GM12878 (cell line): ENCODE measurements at regions not wholly inside any gene's neighbourhood (a gene's known extent, or its start where the extent isn't known, plus 50 kb on each side); places are given as distances from the start of the nearest gene placed in this dataset.

Source experiments
- ATAC-seq: fragments of 200-7000 bp; cut with Tn5 transposase; 3 replicates; pipeline ENCODE4 v1.9.1; 2020; ENCODE audit warnings: mild to moderate bottlenecking, moderate library complexity
- BruUV-seq: library from RNA; stranded (reverse); fragments of 400-500 nt; replicated peaks from 2 replicates; lab custom pipeline; 2021; lab: Mats Ljungman, UMichigan
- CTCF ChIA-PET: fragments of 300-600 bp; sonication (Branson Sonifier 250); formaldehyde crosslinking; extraction: SDS; loops from one replicate; lab custom pipeline; 2021; ENCODE audit warnings: inconsistent platforms; lab: Yijun Ruan, JAX
- POLR2A ChIA-PET: fragments of 350-600 bp; formaldehyde crosslinking; extraction: SDS; loops from one replicate; lab custom pipeline; 2021; ENCODE audit warnings: inconsistent platforms; lab: Charles Lee
- RAD21 ChIA-PET: fragments of 300-600 bp; sonication (Branson Sonifier 250); formaldehyde crosslinking; loops from one replicate; lab custom pipeline; 2023; ENCODE audit warnings: antibody characterized with exemption; ENCODE audit not compliant: unreplicated experiment; lab: Charles Lee
- SMC1A ChIA-PET: fragments of 300-600 bp; sonication (Branson Sonifier 250); formaldehyde crosslinking; loops from one replicate; lab custom pipeline; 2023; ENCODE audit not compliant: unreplicated experiment, uncharacterized antibody; lab: Charles Lee
- DNase-seq: peaks from one replicate; pipeline ENCODE4 v3.0.0-alpha.2; 2011; ENCODE audit warnings: low read depth, low spot score
- FAIRE-seq: peaks from 3 replicates; lab custom pipeline; 2011; peaks lifted over from hg19 to GRCh38; lab: Jason Lieb, UNC
- H2AFZ ChIP-seq: 2 replicates; pipeline ENCODE4 v1.6.0; 2011; ENCODE audit warnings: low read depth, low read length, control low read depth; ENCODE audit not compliant: control insufficient read depth
- H3K27ac ChIP-seq: 2 replicates; pipeline ENCODE4 v1.5.1; 2011; ENCODE audit warnings: control low read depth; ENCODE audit not compliant: control insufficient read depth, insufficient read depth
- H3K27me3 ChIP-seq, 2 experiments: replicated peaks in 1 of 2; 2 replicates each; pipeline versions ENCODE4 v1.6.0 to v1.6.1; 2011; ENCODE audit warnings: low read length in 1 of 2; ENCODE audit not compliant: control insufficient read depth in 2 of 2, insufficient read depth in 2 of 2
- H3K36me3 ChIP-seq, 2 experiments: 2 replicates each; pipeline ENCODE4 v1.5.1; 2011; ENCODE audit warnings: low read length in 1 of 2; ENCODE audit not compliant: control insufficient read depth in 2 of 2, insufficient read depth in 2 of 2
- H3K4me1 ChIP-seq: 2 replicates; pipeline ENCODE4 v1.6.1; 2011; ENCODE audit warnings: mild to moderate bottlenecking, low read length, moderate library complexity, mixed read lengths; ENCODE audit not compliant: control insufficient read depth, insufficient read depth
- H3K4me2 ChIP-seq: 2 replicates; pipeline ENCODE4 v1.6.0; 2011; ENCODE audit warnings: control low read depth; ENCODE audit not compliant: control insufficient read depth, insufficient read depth
- H3K4me3 ChIP-seq: fragments of 200-600 bp; sonication (generic); 2 replicates; pipeline ENCODE4 v1.5.1; 2016
- H3K79me2 ChIP-seq: 2 replicates; pipeline ENCODE4 v1.6.0; 2011; ENCODE audit warnings: low read length; ENCODE audit not compliant: control insufficient read depth, insufficient read depth
- H3K9ac ChIP-seq: 2 replicates; pipeline ENCODE4 v1.8.0; 2011; ENCODE audit warnings: low read length, control low read depth, mixed read lengths; ENCODE audit not compliant: control insufficient read depth, insufficient read depth
- H3K9me3 ChIP-seq: replicated peaks from 3 replicates; pipeline ENCODE4 v1.5.1; 2011; ENCODE audit warnings: mild to moderate bottlenecking, low read length; ENCODE audit not compliant: control insufficient read depth, insufficient read depth
- H4K20me1 ChIP-seq: 2 replicates; pipeline ENCODE4 v1.6.0; 2011; ENCODE audit not compliant: control insufficient read depth, insufficient read depth
- ESRRA ChIP-seq: IDR thresholded peaks from 2 replicates; pipeline ENCODE4 v1.6.1; 2012; ENCODE audit warnings: mild to moderate bottlenecking, low read length, improper control_type of control experiment
- IRF3 ChIP-seq: fragments of 450-650 bp; IDR thresholded peaks from 2 replicates; pipeline ENCODE4 v1.6.1; 2014; ENCODE audit warnings: mild to moderate bottlenecking
- JUND ChIP-seq: IDR thresholded peaks from 2 replicates; pipeline ENCODE4 v1.6.1; 2012; ENCODE audit warnings: low read depth, mild to moderate bottlenecking, low read length, improper control_type of control experiment, moderate library complexity
- RBBP5 ChIP-seq: fragments of 200-600 bp; sonication (generic); conservative IDR thresholded peaks from 2 replicates; pipeline ENCODE4 v1.6.1; 2016
- SMAD1 ChIP-seq: fragments of 450-650 bp; IDR thresholded peaks from 2 replicates; pipeline ENCODE4 v1.6.1; 2018; ENCODE audit warnings: mild to moderate bottlenecking, low read depth; ENCODE audit not compliant: partially characterized antibody
- STAT3 ChIP-seq: IDR thresholded peaks from 2 replicates; pipeline ENCODE4 v1.6.1; 2011; ENCODE audit warnings: low read depth, low read length, improper control_type of control experiment
- WRNIP1 ChIP-seq: IDR thresholded peaks from 2 replicates; pipeline ENCODE4 v1.6.1; 2011; ENCODE audit warnings: low read depth, low read length, improper control_type of control experiment, borderline replicate concordance
- WGBS: methylation state at CpG from one replicate; pipeline ENCODE4 v1.1.6; 2016; ENCODE audit warnings: low lambda C conversion rate; ENCODE audit not compliant: insufficient replicate concordance, insufficient coverage; ENCODE audit errors: missing lambda C conversion rate; 5-methylcytosine and 5-hydroxymethylcytosine counted together
- in situ Hi-C: fragments of 300-500 bp; cut with MboI; formaldehyde crosslinking; loops from 9 replicates; pipeline ENCODE4 v1.14.3; 2018; ENCODE audit warnings: mixed read lengths
- intact Hi-C: fragments of 100-400 bp; cut with micrococcal nuclease; formaldehyde crosslinking; loops from one replicate; pipeline ENCODE4 v1.14.2; 2022; ENCODE audit not compliant: unreplicated experiment
- TF ChIP-seq, protein P1 (sequence below): IDR thresholded peaks from 2 replicates; pipeline ENCODE4 v1.6.1; 2011; ENCODE audit warnings: mild to moderate bottlenecking, low read depth, low read length, moderate library complexity; ENCODE audit not compliant: insufficient replicate concordance
- TF ChIP-seq, protein P2 (sequence below): IDR thresholded peaks from 2 replicates; pipeline ENCODE4 v1.6.1; 2012; ENCODE audit warnings: mild to moderate bottlenecking, low read depth, low read length

- no peaks in the 10 kb centered on the region; the same call in 2 of the 3 replicates for H3K9me3 ChIP-seq
- no peak overlapping the region for H3K9ac ChIP-seq
- H2AFZ ChIP-seq, result no peak overlapping the region
- DNase-seq, result no peak
- no peak for FAIRE-seq
- H3K36me3 ChIP-seq, result no peaks in the 10 kb centered on the region
- no peaks in the 10 kb centered on the region for H3K79me2 ChIP-seq
- WGBS, result 15% methylated on average over 2 of the region's 2 CpGs
- H3K4me3 ChIP-seq, result no peak overlapping the region
- SMC1A ChIA-PET, result no interaction called here
- in situ Hi-C loops, result no loop called here
- no peaks in the 10 kb centered on the region for H3K4me1 ChIP-seq
- no peak overlapping the region for H3K27ac ChIP-seq
- no peaks in the 10 kb centered on the region for H3K27me3 ChIP-seq
- TF ChIP-seq WRNIP1, result no peak
- TF ChIP-seq, protein P1, sequence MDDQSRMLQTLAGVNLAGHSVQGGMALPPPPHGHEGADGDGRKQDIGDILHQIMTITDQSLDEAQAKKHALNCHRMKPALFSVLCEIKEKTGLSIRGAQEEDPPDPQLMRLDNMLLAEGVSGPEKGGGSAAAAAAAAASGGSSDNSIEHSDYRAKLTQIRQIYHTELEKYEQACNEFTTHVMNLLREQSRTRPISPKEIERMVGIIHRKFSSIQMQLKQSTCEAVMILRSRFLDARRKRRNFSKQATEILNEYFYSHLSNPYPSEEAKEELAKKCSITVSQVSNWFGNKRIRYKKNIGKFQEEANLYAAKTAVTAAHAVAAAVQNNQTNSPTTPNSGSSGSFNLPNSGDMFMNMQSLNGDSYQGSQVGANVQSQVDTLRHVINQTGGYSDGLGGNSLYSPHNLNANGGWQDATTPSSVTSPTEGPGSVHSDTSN, result no peak
- no peak for TF ChIP-seq SMAD1
- no peak for TF ChIP-seq IRF3
- TF ChIP-seq ESRRA, result no peak
- TF ChIP-seq STAT3, result no peak
- TF ChIP-seq, protein P2, sequence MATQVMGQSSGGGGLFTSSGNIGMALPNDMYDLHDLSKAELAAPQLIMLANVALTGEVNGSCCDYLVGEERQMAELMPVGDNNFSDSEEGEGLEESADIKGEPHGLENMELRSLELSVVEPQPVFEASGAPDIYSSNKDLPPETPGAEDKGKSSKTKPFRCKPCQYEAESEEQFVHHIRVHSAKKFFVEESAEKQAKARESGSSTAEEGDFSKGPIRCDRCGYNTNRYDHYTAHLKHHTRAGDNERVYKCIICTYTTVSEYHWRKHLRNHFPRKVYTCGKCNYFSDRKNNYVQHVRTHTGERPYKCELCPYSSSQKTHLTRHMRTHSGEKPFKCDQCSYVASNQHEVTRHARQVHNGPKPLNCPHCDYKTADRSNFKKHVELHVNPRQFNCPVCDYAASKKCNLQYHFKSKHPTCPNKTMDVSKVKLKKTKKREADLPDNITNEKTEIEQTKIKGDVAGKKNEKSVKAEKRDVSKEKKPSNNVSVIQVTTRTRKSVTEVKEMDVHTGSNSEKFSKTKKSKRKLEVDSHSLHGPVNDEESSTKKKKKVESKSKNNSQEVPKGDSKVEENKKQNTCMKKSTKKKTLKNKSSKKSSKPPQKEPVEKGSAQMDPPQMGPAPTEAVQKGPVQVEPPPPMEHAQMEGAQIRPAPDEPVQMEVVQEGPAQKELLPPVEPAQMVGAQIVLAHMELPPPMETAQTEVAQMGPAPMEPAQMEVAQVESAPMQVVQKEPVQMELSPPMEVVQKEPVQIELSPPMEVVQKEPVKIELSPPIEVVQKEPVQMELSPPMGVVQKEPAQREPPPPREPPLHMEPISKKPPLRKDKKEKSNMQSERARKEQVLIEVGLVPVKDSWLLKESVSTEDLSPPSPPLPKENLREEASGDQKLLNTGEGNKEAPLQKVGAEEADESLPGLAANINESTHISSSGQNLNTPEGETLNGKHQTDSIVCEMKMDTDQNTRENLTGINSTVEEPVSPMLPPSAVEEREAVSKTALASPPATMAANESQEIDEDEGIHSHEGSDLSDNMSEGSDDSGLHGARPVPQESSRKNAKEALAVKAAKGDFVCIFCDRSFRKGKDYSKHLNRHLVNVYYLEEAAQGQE, result no peak
- TF ChIP-seq JUND, result no peak
- no peak for TF ChIP-seq RBBP5
- H3K4me2 ChIP-seq, result no peak overlapping the region
- RAD21 ChIA-PET, result no interaction called here
- BruUV-seq, result no TSS peak
- H4K20me1 ChIP-seq, result no peaks in the 10 kb centered on the region
- CTCF ChIA-PET, result no interaction called here
- intact Hi-C loops, result no loop called here
- POLR2A ChIA-PET, result no interaction called here
- ATAC-seq, result no peak
Observed at GRCh38 chr7:68671046-68671445, 927.2 kb upstream of the AUTS2 start.
